Ectodermal cell (in vitro differentiated cells): ENCODE measurements at regions not wholly inside any gene's neighbourhood (a gene's known extent, or its start where the extent isn't known, plus 50 kb on each side); places are given as distances from the start of the nearest gene placed in this dataset.

Experiments used
- H3K27ac ChIP-seq: 2 replicates; pipeline ENCODE4 v1.7.0; 2013; ENCODE audit warnings: mild to moderate bottlenecking, low read depth, low read length; ENCODE audit not compliant: insufficient read depth, poor library complexity, severe bottlenecking
- H3K27me3 ChIP-seq: 2 replicates; pipeline ENCODE4 v1.7.0; 2013; ENCODE audit warnings: mild to moderate bottlenecking, low read length; ENCODE audit not compliant: insufficient read depth, control insufficient read depth, poor library complexity, severe bottlenecking
- H3K36me3 ChIP-seq: one replicate; pipeline ENCODE4 v1.7.0; 2013; ENCODE audit warnings: low read length; ENCODE audit not compliant: control insufficient read depth, insufficient read depth
- H3K4me1 ChIP-seq: one replicate; pipeline ENCODE4 v1.7.0; 2013; ENCODE audit warnings: low read length; ENCODE audit not compliant: control insufficient read depth, insufficient read depth
- H3K4me3 ChIP-seq: 2 replicates; pipeline ENCODE4 v1.7.0; 2013; ENCODE audit warnings: low read depth, low read length, control low read depth; ENCODE audit not compliant: insufficient read depth
- H3K9me3 ChIP-seq: 2 replicates; pipeline ENCODE4 v1.7.0; 2013; ENCODE audit warnings: mild to moderate bottlenecking, low read length, moderate library complexity; ENCODE audit not compliant: control insufficient read depth
- WGBS, 2 experiments: methylation state at CpG; one replicate each; pipeline ENCODE4 v1.1.7; 2013; ENCODE audit warnings: missing lambda C conversion rate in 2 of 2; 5-methylcytosine and 5-hydroxymethylcytosine counted together

DNA sequence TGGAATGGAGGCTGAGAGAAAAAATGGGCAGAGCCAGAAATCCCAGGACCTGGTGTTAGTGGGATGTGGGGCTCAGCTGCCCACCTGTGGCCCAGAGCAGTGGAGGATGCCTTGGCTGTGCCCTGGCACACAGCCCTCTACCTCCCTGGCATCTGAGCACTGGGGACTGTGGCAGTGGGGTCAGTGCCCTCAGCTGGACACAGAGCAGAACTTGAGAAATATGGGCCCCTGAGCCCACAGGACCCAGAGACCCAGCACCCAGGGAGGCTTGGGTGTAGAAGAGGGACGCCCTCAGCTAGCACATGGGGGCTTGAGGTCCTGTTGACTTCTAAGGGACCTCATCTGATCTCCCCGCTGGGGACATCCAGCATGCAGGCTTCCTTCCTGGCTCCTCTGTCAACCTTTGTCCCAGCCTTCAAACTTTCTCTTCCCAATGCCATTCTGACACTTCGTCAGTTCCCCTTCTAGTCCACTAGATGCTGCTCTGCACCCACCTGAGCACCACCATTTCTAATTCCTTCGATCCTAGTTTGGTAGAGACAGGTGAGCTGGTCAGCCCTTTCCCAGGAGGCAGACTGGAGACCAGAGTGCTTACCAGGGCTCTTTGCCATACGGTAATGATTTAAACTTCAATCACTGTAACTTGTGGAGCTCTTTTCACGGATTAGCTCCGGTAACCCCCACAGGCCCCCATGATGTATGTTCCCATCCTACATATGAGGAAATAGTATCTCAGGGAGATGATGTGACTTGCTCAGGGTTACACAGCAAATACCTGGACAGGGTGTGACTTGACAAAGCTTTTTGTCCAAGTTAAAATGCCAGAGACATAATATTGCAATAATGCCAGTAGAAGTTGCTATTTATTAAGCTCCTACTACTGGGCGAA lies 143.7 kb downstream of the ASCL4 start:
- Histone ChIP-seq H3K27ac (no peak overlapping the region), H3K9me3 (no peaks in the 10 kb centered on the region), H3K4me3 (no peak overlapping the region), H3K4me1 (no peaks in the 10 kb centered on the region), H3K36me3 (no peaks in the 10 kb centered on the region), H3K27me3 (peaks cover 6% of the 10 kb centered on the region)
- WGBS, 2 experiments, result 29 to 32% methylated on average over 8 of the region's 8 CpGs

DNA sequence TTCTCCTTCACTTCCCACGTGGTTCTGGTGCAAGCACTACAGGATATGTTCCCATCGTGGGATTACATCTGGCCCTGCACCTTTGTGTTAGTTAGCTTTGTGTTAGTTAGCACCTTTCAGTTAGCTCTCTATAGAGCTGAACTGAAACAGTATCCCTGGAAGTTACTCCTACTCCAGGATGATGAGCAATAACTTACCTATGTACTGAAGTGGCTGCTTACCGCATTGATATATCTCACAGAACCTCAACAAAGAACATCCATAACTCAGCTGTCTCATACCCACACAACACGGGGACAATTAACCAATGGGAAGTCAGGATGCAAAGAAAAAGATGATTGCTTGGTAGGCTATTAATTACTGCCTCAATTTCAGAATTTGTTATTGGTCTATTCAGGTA lies 146.6 kb downstream of the ASCL4 start:
- Histone ChIP-seq H3K27ac (no peak overlapping the region), H3K27me3 (peaks cover 6% of the 10 kb centered on the region), H3K4me3 (no peak overlapping the region), H3K4me1 (no peaks in the 10 kb centered on the region), H3K9me3 (no peaks in the 10 kb centered on the region), H3K36me3 (no peaks in the 10 kb centered on the region)
- 65 to 73% methylated on average over 4 of the region's 4 CpGs for WGBS, 2 experiments

DNA sequence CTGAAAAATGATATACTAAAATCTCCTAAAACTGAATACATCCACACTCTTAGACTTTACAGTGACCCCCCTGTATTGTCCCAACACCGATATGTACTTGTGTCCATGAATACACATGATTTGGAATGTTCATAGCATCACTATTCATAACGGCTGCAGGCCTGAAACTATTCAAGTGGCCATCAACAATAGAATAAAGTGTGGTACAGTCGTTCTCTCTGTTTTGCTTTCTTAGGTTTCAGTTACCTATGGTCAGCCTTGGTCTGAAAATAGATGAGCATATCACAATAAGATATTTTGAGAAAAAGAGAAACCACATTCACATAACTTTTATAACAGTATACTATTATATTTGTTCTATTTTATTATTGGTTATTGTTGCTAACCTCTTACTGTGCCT lies 150.6 kb downstream of the ASCL4 start:
- Histone ChIP-seq H3K27ac (no peak overlapping the region), H3K4me1 (no peaks in the 10 kb centered on the region), H3K4me3 (no peak overlapping the region), H3K36me3 (no peaks in the 10 kb centered on the region), H3K9me3 (no peaks in the 10 kb centered on the region), H3K27me3 (peaks cover 6% of the 10 kb centered on the region)
- 82% methylated on average over 2 to 3 of the region's 3 CpGs for WGBS, 2 experiments

GRCh38 chr12:107929436-107929835 lies 154.9 kb downstream of the ASCL4 start:
- Histone ChIP-seq H3K4me3 (no peak overlapping the region), H3K27me3 (peaks cover 3% of the 10 kb centered on the region), H3K4me1 (no peaks in the 10 kb centered on the region), H3K9me3 (no peaks in the 10 kb centered on the region), H3K27ac (no peak overlapping the region), H3K36me3 (no peaks in the 10 kb centered on the region)
- 57 to 70% methylated on average over 10 to 12 of the region's 12 CpGs for WGBS, 2 experiments

- 85 to 88% methylated on average over 5 of the region's 5 CpGs for WGBS, 2 experiments
- Histone ChIP-seq H3K27ac (no peak overlapping the region), H3K9me3 (no peaks in the 10 kb centered on the region), H3K36me3 (no peaks in the 10 kb centered on the region), H3K4me3 (no peak overlapping the region), H3K4me1 (no peaks in the 10 kb centered on the region), H3K27me3 (peaks cover 3% of the 10 kb centered on the region)
Measured at GRCh38 chr12:107931761-107932160, 157.3 kb downstream of the ASCL4 start.

- Histone ChIP-seq H3K9me3 (no peaks in the 10 kb centered on the region), H3K36me3 (no peaks in the 10 kb centered on the region), H3K4me1 (no peaks in the 10 kb centered on the region), H3K27ac (no peak overlapping the region), H3K4me3 (no peak overlapping the region), H3K27me3 (no peaks in the 10 kb centered on the region)
- 91 to 93% methylated on average over 1 of the region's 1 CpG for WGBS, 2 experiments
Measured at GRCh38 chr12:107938446-107938845, 163.9 kb downstream of the ASCL4 start.

GRCh38 chr12:107948391-107948945 lies 174.0 kb downstream of the ASCL4 start:
- H3K9me3 ChIP-seq, result no peaks in the 10 kb centered on the region
- H3K27ac ChIP-seq, result no peak overlapping the region
- H3K4me1 ChIP-seq, result no peaks in the 10 kb centered on the region
- no peak overlapping the region for H3K4me3 ChIP-seq
- H3K27me3 ChIP-seq, result no peaks in the 10 kb centered on the region
- 91 to 92% methylated on average over 12 of the region's 12 CpGs for WGBS, 2 experiments
- no peaks in the 10 kb centered on the region for H3K36me3 ChIP-seq

GRCh38 chr12:107951024-107951423 lies 176.5 kb downstream of the ASCL4 start:
- Histone ChIP-seq H3K4me1 (no peaks in the 10 kb centered on the region), H3K9me3 (no peaks in the 10 kb centered on the region), H3K4me3 (no peak overlapping the region), H3K27ac (no peak overlapping the region), H3K36me3 (no peaks in the 10 kb centered on the region), H3K27me3 (no peaks in the 10 kb centered on the region)
- WGBS, 2 experiments, result 82 to 83% methylated on average over 2 of the region's 2 CpGs

- Histone ChIP-seq H3K4me1 (no peaks in the 10 kb centered on the region), H3K27ac (no peak overlapping the region), H3K36me3 (no peaks in the 10 kb centered on the region), H3K4me3 (no peak overlapping the region), H3K27me3 (peaks cover 3% of the 10 kb centered on the region), H3K9me3 (no peaks in the 10 kb centered on the region)
- WGBS, 2 experiments, result 71 to 72% methylated on average over 6 of the region's 6 CpGs
Measured at GRCh38 chr12:107955966-107956643, 173.0 kb upstream of the WSCD2 start.

GRCh38 chr12:107957459-107957858 lies 171.6 kb upstream of the WSCD2 start:
- H3K27me3 ChIP-seq, result peaks cover 3% of the 10 kb centered on the region
- H3K36me3 ChIP-seq, result no peaks in the 10 kb centered on the region
- no peak overlapping the region for H3K27ac ChIP-seq
- H3K9me3 ChIP-seq, result no peaks in the 10 kb centered on the region
- H3K4me1 ChIP-seq, result no peaks in the 10 kb centered on the region
- no peak overlapping the region for H3K4me3 ChIP-seq
